ENCODE measurements at regions not wholly inside any gene's neighbourhood (a gene's known extent, or its start where the extent isn't known, plus 50 kb on each side); places are given as distances from the start of the nearest gene placed in this dataset.

GRCh38 chr2:15825276-15825980 lies 114.9 kb upstream of the MYCN start:
- no peak overlapping the region for H3K4me3 ChIP-seq (ENCODE audit: low read depth, low read length)
- no peak for DNase-seq (ENCODE audit: low read depth)

- no peak overlapping the region for H3K4me3 ChIP-seq (ENCODE audit: low read depth, low read length)
- no peak for DNase-seq (ENCODE audit: low read depth)
These were observed 114.1 kb upstream of the MYCN start for GRCh38 chr2:15826273-15826717.

DNA sequence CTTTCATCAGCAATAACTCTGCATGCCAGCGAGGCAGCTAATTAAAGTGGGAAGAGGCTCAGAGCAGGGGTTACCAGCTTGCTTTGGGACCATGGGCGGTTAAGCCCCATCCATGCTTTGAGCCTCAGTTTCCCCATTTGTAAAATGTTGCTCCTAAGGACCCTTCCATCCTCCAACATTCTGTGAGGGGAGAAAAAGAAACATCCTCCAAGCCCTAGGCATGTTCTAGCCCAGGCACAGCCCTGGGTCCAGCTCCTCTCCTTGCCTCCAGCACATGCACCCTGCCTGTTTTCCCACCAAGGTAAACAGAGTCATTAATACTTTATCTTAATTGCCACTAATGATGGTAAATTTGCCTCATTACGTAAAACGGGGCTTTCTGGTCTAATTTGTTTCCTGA lies 113.3 kb upstream of the MYCN start:
- no peak overlapping the region for H3K4me3 ChIP-seq (ENCODE audit: low read depth, low read length)
- DNase-seq (ENCODE audit: low read depth), result no peak

- DNase-seq (ENCODE audit: low read depth), result no peak
- H3K4me3 ChIP-seq (ENCODE audit: low read depth, low read length), result no peak overlapping the region
These were observed 111.8 kb upstream of the MYCN start for GRCh38 chr2:15828576-15828975.

- H3K4me3 ChIP-seq (ENCODE audit: low read depth, low read length), result no peak overlapping the region
These were observed 111.1 kb upstream of the MYCN start for GRCh38 chr2:15829091-15829801.

DNA sequence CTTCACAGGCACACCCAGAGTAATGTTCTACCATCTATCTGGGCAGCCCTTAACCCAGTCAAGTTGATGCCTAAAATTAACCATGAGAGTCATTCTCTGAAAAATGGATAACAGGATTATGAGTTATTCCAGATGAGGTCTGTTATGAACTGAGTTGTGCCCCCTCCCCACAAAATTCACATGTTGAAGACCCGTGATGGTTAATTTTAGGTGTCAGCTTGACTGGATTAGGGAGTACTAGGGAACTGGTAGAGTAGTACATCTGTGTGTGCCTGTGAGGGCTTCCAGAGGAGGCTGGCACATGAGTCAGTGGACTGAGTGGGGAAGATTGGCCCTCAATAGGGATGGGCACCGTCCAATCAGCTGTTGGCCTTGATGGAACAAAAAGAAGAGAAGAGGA lies 110.4 kb upstream of the MYCN start:
- H3K4me3 ChIP-seq (ENCODE audit: low read depth, low read length), result no peak overlapping the region
- no peak for DNase-seq (ENCODE audit: low read depth)

More at GRCh38 chr2:15829091-15829801, 111.1 kb upstream of the MYCN start:
- no peak for DNase-seq (ENCODE audit: low read depth)

- DNase-seq (ENCODE audit: low read depth), result no peak
- H3K4me3 ChIP-seq (ENCODE audit: low read depth, low read length), result no peak overlapping the region
These were observed 109.3 kb upstream of the MYCN start for GRCh38 chr2:15830937-15831549.

- DNase-seq (ENCODE audit: low read depth), result no peak
- H3K4me3 ChIP-seq (ENCODE audit: low read depth, low read length), result no peak overlapping the region
These were observed 108.2 kb upstream of the MYCN start for GRCh38 chr2:15832030-15832709.

DNA sequence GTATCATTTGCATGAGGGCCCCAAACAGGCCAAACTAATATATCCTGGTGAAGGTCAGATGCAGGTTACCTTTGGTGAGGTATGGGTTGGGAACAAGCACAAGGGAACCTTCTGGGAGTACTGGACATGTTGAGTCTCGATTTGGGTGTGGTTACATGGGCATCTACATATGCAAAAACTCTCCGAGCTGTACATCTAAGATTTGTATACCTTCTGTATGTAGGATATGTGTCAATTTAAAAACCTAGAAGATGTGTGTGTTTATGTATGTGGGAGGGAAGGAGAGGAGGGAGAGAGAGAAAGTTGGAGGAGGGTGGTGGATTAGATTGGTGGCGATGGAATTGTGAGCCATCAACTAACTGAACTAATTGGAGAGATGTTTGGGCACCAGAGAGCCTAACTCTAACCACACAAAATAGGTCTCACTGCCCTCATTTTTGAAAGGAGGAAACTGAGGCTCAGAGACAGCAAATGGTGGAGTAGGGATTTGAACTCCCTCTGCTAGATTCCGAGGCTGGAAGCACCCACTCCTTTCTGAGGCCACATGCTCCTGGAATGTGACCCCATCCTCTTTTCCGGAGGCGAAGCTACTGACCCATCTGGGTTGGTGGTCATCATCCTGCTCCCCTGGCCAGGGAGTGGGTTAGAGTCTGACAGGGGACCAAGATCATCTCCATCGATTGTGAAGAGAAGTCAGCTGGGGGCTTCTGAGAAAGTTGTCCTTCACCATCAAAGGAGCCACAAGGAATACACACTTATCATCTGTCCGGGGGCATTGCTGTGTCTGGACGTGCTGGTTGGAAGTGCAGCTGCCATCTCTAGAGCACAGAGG lies 107.3 kb upstream of the MYCN start:
- DNase-seq (ENCODE audit: low read depth), result no peak

GRCh38 chr2:15833731-15834130 lies 106.6 kb upstream of the MYCN start:
- no peak overlapping the region for H3K4me3 ChIP-seq (ENCODE audit: low read depth, low read length)
- no peak for DNase-seq (ENCODE audit: low read depth)

More for the DNA sequence above, 107.3 kb upstream of the MYCN start:
- H3K4me3 ChIP-seq (ENCODE audit: low read depth, low read length), result no peak overlapping the region

- no peak overlapping the region for H3K4me3 ChIP-seq (ENCODE audit: low read depth, low read length)
- DNase-seq (ENCODE audit: low read depth), result no peak
These were observed 105.8 kb upstream of the MYCN start for GRCh38 chr2:15834381-15835031.

- DNase-seq (ENCODE audit: low read depth), result no peak
- no peak overlapping the region for H3K4me3 ChIP-seq (ENCODE audit: low read depth, low read length)
These were observed 104.2 kb upstream of the MYCN start for GRCh38 chr2:15835991-15836688.

GRCh38 chr2:15836689-15837610 lies 103.4 kb upstream of the MYCN start:
- no peak for DNase-seq (ENCODE audit: low read depth)
- no peak overlapping the region for H3K4me3 ChIP-seq (ENCODE audit: low read depth, low read length)

DNA sequence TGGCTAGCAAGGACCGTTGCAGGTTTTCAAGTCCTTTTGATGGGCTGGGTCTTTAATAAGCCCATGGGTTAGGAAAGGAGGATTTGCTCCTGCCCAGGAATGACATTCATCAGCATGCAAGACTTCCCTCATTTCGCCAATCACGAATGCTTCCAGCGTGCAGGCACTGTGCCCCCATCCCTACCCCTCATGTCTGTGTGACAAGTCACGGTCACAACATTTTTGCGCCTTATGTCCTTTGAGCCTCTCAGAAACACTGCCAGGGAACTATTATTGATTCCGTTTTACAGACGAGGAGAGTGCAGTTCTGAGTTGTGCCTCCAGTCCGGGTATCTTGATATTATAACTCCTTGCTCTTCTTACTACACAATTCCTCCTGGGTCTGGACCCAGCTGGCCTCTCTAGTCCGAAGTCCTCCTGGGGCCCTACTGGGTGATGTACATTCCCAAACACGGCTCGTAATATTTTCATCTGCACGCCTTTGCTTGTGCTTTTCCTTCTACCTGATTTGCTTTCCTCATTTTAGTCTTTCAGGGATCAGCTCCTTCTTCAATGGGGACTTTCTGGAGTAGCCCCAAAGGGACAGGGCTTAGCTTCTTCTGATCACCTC lies 101.8 kb upstream of the MYCN start:
- no peak for DNase-seq (ENCODE audit: low read depth)
- H3K4me3 ChIP-seq (ENCODE audit: low read depth, low read length), result no peak overlapping the region

DNA sequence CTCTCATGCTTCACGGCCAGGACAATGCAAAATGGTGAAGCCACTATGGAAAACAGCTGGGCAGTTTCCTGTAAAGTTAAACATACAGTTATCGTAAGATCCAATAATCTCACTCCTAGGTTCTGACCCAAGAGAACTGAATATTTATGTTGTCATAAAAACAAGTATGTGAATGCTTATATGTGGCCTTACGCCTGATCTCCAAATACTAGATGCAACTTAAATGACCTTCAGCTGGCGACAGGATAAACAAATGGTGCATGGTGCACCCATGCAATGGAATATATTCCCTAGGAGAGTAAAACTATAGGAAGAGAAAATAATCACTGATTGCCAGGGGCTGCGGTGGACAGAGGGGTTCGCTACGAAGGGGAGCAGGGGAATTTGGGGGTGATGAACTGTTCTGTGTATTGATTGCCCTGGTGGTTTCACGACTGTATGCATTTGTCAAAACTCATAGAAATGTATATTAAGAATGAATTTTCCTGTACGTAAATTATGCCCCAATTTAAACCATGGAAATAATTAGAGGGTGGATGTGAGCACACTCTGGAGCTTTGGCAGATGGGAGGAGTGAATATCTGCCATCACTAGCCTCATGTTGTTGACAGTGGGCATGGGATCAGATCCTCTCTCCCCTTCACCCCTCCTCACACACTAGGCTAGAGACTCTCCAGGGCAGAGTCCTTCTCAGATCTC lies 100.8 kb upstream of the MYCN start:
- H3K4me3 ChIP-seq (ENCODE audit: low read depth, low read length), result no peak overlapping the region
- no peak for DNase-seq (ENCODE audit: low read depth)

DNA sequence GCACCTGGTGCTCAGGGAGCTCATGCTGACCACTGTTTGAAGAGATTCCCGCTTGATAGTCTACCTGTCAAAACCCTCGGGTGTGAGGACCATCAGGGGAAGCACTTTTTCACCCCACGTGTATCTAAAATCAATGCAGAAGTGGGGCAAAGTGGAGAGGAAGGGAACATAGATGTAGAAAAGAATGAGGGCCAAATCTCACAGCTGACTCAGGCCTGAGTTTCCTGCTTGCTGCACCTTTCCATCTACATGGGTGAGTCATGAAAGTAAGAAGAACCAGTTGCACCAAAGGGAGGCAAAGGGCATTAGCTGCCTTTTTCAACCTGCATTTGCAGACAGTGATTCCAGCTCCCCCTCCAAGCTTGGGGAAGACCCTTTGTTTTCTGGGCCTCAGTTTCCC lies 100.2 kb upstream of the MYCN start:
- H3K4me3 ChIP-seq (ENCODE audit: low read depth, low read length), result no peak overlapping the region
- DNase-seq (ENCODE audit: low read depth), result no peak

All from skeletal muscle cell (primary cell).